ENCODE measurements at regions not wholly inside any gene's neighbourhood (a gene's known extent, or its start where the extent isn't known, plus 50 kb on each side); places are given as distances from the start of the nearest gene placed in this dataset.
"Not testable (repeated sequence)": the region's sequence is repeated elsewhere in the genome, so short reads cannot be mapped to it uniquely, and the experiment has no call there.

DNA sequence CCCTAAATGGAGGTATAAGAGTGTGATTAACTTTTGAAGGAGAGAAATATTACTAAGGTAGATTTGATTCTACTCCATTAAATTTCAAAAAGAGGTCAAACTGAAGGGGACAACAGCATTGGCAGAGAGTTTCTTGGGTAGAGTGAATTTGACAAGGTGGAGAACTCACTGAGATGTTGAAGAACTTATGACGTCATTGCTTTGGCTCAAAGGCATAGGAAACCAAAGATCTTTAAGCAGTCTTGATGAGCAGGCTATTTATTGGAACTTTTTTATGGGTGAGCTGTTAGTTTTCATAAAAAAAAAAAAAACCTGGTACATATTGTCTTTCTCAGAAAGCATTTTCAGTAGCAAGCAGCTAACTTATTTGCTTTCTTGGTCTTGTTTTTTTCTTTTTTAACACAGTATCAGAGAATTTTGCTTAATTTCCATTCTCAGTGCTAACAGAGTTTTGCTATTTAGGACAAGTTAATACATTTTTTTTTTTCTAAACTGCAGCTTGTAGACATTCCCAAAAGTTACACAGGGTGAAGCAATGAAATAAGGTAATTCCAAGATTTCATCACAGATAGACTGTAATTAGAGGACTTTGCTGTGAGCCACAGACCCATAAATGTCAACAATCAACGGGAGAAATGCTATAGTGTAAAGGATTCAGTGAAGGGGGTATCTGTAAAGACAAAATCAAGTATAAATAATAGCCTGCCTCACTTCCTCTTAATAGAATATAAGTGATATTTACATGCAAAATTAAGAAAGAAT, 412.2 kb upstream of the KLHL1 start:
- Histone ChIP-seq H3K9me3 (ENCODE audit: insufficient read depth, low read length) (0 out of 2 replicates have a peak, but pooled peaks cover 7% of the 10 kb centered on the region), H3K9ac (ENCODE audit: low read length) (no peak overlapping the region), H3K79me2 (ENCODE audit: insufficient read depth, low read length) (no peaks in the 10 kb centered on the region), H3F3A (ENCODE audit: insufficient read depth) (0 out of 2 replicates have a peak, but pooled peaks cover 2% of the 10 kb centered on the region), H2AFZ (ENCODE audit: low read depth, low read length, severe bottlenecking) (peak overlapping the region; percentile 38), H3K9me2 (replicated peaks; ENCODE audit: insufficient read depth, low read length) (no peaks in the 10 kb centered on the region), H3K27me3 (ENCODE audit: low read length) (no peaks in the 10 kb centered on the region), H3K27ac (ENCODE audit: low read depth, low read length) (no peak overlapping the region), H3K4me2 (ENCODE audit: low read depth, low read length, poor library complexity, severe bottlenecking) (no peak overlapping the region), H3K4me3 (ENCODE audit: insufficient read depth, low read length, poor library complexity, severe bottlenecking) (no peak overlapping the region), H4K20me1 (ENCODE audit: low read depth, low read length) (no peaks in the 10 kb centered on the region), H3K36me3 (ENCODE audit: low read length) (no peaks in the 10 kb centered on the region)
- no peak for TF ChIP-seq EZH2phosphoT487 (conservative IDR thresholded peaks at IDR 0.05; ENCODE audit: low read length)
- TF ChIP-seq, protein P1, sequence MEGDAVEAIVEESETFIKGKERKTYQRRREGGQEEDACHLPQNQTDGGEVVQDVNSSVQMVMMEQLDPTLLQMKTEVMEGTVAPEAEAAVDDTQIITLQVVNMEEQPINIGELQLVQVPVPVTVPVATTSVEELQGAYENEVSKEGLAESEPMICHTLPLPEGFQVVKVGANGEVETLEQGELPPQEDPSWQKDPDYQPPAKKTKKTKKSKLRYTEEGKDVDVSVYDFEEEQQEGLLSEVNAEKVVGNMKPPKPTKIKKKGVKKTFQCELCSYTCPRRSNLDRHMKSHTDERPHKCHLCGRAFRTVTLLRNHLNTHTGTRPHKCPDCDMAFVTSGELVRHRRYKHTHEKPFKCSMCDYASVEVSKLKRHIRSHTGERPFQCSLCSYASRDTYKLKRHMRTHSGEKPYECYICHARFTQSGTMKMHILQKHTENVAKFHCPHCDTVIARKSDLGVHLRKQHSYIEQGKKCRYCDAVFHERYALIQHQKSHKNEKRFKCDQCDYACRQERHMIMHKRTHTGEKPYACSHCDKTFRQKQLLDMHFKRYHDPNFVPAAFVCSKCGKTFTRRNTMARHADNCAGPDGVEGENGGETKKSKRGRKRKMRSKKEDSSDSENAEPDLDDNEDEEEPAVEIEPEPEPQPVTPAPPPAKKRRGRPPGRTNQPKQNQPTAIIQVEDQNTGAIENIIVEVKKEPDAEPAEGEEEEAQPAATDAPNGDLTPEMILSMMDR (IDR thresholded peaks at IDR 0.05; ENCODE audit: insufficient read depth, low read length, poor library complexity, severe bottlenecking), result no peak

- H3K4me2 ChIP-seq (ENCODE audit: low read depth, low read length, poor library complexity, severe bottlenecking), result no peak overlapping the region
- H3K27ac ChIP-seq (ENCODE audit: low read depth, low read length), result no peak overlapping the region
- no peak overlapping the region for H3K4me3 ChIP-seq (ENCODE audit: insufficient read depth, low read length, poor library complexity, severe bottlenecking)
- peak overlapping the region; percentile 68 for H2AFZ ChIP-seq (ENCODE audit: low read depth, low read length, severe bottlenecking)
- no peaks in the 10 kb centered on the region for H3K36me3 ChIP-seq (ENCODE audit: low read length)
- no peaks in the 10 kb centered on the region for H3K27me3 ChIP-seq (ENCODE audit: low read length)
- H3K9ac ChIP-seq (ENCODE audit: low read length), result no peak overlapping the region
- no peaks in the 10 kb centered on the region for H3K9me2 ChIP-seq (replicated peaks; ENCODE audit: insufficient read depth, low read length)
- H4K20me1 ChIP-seq (ENCODE audit: low read depth, low read length), result no peaks in the 10 kb centered on the region
- 0 out of 2 replicates have a peak, but pooled peaks cover 7% of the 10 kb centered on the region for H3K9me3 ChIP-seq (ENCODE audit: insufficient read depth, low read length)
- 0 out of 2 replicates have a peak, but pooled peaks cover 2% of the 10 kb centered on the region for H3F3A ChIP-seq (ENCODE audit: insufficient read depth)
- no peaks in the 10 kb centered on the region for H3K79me2 ChIP-seq (ENCODE audit: insufficient read depth, low read length)
- TF ChIP-seq, protein P1 (IDR thresholded peaks at IDR 0.05; ENCODE audit: insufficient read depth, low read length, poor library complexity, severe bottlenecking), result no peak
- TF ChIP-seq EZH2phosphoT487 (conservative IDR thresholded peaks at IDR 0.05; ENCODE audit: low read length), result no peak
Observed at GRCh38 chr13:70518081-70518480, 409.8 kb upstream of the KLHL1 start.

GRCh38 chr13:70516226-70516625, 408.0 kb upstream of the KLHL1 start:
- Histone ChIP-seq H3K36me3 (ENCODE audit: low read length) (no peaks in the 10 kb centered on the region), H3F3A (ENCODE audit: insufficient read depth) (0 out of 2 replicates have a peak, but pooled peaks cover 2% of the 10 kb centered on the region), H3K4me2 (ENCODE audit: low read depth, low read length, poor library complexity, severe bottlenecking) (no peak overlapping the region), H3K79me2 (ENCODE audit: insufficient read depth, low read length) (no peaks in the 10 kb centered on the region), H3K9ac (ENCODE audit: low read length) (no peak overlapping the region), H3K27me3 (ENCODE audit: low read length) (no peaks in the 10 kb centered on the region), H3K4me3 (ENCODE audit: insufficient read depth, low read length, poor library complexity, severe bottlenecking) (no peak overlapping the region), H3K9me3 (ENCODE audit: insufficient read depth, low read length) (0 out of 2 replicates have a peak, but pooled peaks cover 7% of the 10 kb centered on the region), H3K9me2 (replicated peaks; ENCODE audit: insufficient read depth, low read length) (no peaks in the 10 kb centered on the region), H2AFZ (ENCODE audit: low read depth, low read length, severe bottlenecking) (no peak overlapping the region), H4K20me1 (ENCODE audit: low read depth, low read length) (no peaks in the 10 kb centered on the region), H3K27ac (ENCODE audit: low read depth, low read length) (no peak overlapping the region)
- TF ChIP-seq, protein P1 (IDR thresholded peaks at IDR 0.05; ENCODE audit: insufficient read depth, low read length, poor library complexity, severe bottlenecking), result no peak
- no peak for TF ChIP-seq EZH2phosphoT487 (conservative IDR thresholded peaks at IDR 0.05; ENCODE audit: low read length)

- H3K27me3 ChIP-seq (ENCODE audit: low read length); H3K9ac ChIP-seq (ENCODE audit: low read length); H3F3A ChIP-seq (ENCODE audit: insufficient read depth); H3K4me3 ChIP-seq (ENCODE audit: insufficient read depth, low read length, poor library complexity, severe bottlenecking); H3K9me2 ChIP-seq (replicated peaks; ENCODE audit: insufficient read depth, low read length); H4K20me1 ChIP-seq (ENCODE audit: low read depth, low read length); H3K4me2 ChIP-seq (ENCODE audit: low read depth, low read length, poor library complexity, severe bottlenecking); H2AFZ ChIP-seq (ENCODE audit: low read depth, low read length, severe bottlenecking); H3K27ac ChIP-seq (ENCODE audit: low read depth, low read length); H3K79me2 ChIP-seq (ENCODE audit: insufficient read depth, low read length); H3K9me3 ChIP-seq (ENCODE audit: insufficient read depth, low read length); H3K36me3 ChIP-seq (ENCODE audit: low read length): not testable (repeated sequence)
Observed at GRCh38 chr13:70511861-70512417, 403.7 kb upstream of the KLHL1 start.
